ENCODE measurements at regions not wholly inside any gene's neighbourhood (a gene's known extent, or its start where the extent isn't known, plus 50 kb on each side); places are given as distances from the start of the nearest gene placed in this dataset.

DNA sequence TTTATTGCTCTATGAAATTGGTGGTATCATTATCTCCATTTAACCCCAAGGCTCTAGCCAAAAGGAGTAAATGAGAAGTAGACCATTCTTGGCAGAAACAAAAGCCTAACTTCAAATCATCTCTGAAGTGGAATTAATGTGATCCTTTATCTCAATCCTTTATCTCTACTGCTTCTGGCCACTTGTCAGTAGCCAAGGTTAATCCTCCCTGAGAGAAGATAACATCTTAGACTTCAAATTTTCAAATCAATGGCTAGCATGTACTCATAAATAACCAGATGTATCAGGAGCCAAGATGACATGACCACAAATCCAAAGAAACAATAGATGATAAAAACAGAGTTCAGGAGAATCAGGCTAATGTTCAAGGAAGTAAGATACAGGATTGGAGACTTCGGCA, 123.1 kb upstream of the RASSF8 start:
- Histone ChIP-seq H3K36me3 (ENCODE audit: control insufficient read depth, low read depth, low read length) (no peaks in the 10 kb centered on the region), H3K27ac (ENCODE audit: low read length) (no peak overlapping the region), H3K9ac (ENCODE audit: low read length) (no peak overlapping the region), H3K9me3 (ENCODE audit: control insufficient read depth, low read depth, low read length) (no peaks in the 10 kb centered on the region), H3K27me3 (ENCODE audit: control insufficient read depth, insufficient read depth, low read length) (no peaks in the 10 kb centered on the region), H3K4me1 (ENCODE audit: control insufficient read depth, low read depth, low read length) (peaks cover 6% of the 10 kb centered on the region), H3K4me3 (ENCODE audit: low read length) (no peak overlapping the region)

DNA sequence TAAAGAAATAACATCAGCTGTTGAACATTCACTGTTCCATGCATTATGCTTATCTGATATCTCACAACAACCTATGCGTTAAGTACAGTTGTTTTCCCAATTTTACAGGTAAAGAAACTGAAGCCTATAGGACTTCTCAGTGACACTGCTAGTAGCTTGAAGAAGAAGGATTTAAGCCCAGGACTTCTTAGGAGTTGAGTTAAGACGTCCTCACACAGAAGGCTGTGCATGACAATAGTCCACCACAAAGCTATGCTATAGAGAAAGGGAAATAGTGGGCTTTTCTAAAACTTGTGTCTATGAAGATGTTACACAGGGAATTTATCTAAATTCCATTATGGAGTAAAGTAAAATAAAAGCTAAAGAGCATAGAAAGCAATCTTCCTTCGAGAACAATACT, 120.5 kb upstream of the RASSF8 start:
- no peak overlapping the region for H3K4me3 ChIP-seq (ENCODE audit: low read length)
- H3K9ac ChIP-seq (ENCODE audit: low read length), result no peak overlapping the region
- peaks cover 6% of the 10 kb centered on the region for H3K4me1 ChIP-seq (ENCODE audit: control insufficient read depth, low read depth, low read length)

DNA sequence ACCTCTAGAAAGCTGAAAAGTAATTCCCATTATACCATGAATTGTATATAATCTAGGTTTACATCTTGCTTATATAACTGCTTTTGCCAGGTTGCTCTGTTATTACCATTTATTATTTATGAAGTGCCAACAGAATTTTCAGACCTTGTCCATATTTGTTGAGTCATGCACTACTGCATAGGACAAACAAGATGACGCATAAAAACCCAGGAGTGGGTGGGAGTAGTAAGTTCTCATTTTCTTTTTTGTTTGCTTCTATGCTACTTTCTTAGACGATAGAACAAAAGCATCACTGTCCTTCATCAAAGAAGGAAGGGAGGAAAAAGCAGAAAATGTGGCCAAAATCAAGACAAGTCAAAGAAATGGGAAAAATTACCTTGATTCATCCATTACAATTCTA, 119.0 kb upstream of the RASSF8 start:
- Histone ChIP-seq H3K4me3 (ENCODE audit: low read length) (no peak overlapping the region), H3K9me3 (ENCODE audit: control insufficient read depth, low read depth, low read length) (no peaks in the 10 kb centered on the region), H3K9ac (ENCODE audit: low read length) (no peak overlapping the region), H3K27ac (ENCODE audit: low read length) (no peak overlapping the region), H3K27me3 (ENCODE audit: control insufficient read depth, insufficient read depth, low read length) (no peaks in the 10 kb centered on the region), H3K4me1 (ENCODE audit: control insufficient read depth, low read depth, low read length) (peaks cover 6% of the 10 kb centered on the region), H3K36me3 (ENCODE audit: control insufficient read depth, low read depth, low read length) (no peaks in the 10 kb centered on the region)

More for the DNA sequence above, 120.5 kb upstream of the RASSF8 start:
- no peaks in the 10 kb centered on the region for H3K9me3 ChIP-seq (ENCODE audit: control insufficient read depth, low read depth, low read length)
- H3K27me3 ChIP-seq (ENCODE audit: control insufficient read depth, insufficient read depth, low read length), result no peaks in the 10 kb centered on the region
- no peaks in the 10 kb centered on the region for H3K36me3 ChIP-seq (ENCODE audit: control insufficient read depth, low read depth, low read length)
- H3K27ac ChIP-seq (ENCODE audit: low read length), result no peak overlapping the region

DNA sequence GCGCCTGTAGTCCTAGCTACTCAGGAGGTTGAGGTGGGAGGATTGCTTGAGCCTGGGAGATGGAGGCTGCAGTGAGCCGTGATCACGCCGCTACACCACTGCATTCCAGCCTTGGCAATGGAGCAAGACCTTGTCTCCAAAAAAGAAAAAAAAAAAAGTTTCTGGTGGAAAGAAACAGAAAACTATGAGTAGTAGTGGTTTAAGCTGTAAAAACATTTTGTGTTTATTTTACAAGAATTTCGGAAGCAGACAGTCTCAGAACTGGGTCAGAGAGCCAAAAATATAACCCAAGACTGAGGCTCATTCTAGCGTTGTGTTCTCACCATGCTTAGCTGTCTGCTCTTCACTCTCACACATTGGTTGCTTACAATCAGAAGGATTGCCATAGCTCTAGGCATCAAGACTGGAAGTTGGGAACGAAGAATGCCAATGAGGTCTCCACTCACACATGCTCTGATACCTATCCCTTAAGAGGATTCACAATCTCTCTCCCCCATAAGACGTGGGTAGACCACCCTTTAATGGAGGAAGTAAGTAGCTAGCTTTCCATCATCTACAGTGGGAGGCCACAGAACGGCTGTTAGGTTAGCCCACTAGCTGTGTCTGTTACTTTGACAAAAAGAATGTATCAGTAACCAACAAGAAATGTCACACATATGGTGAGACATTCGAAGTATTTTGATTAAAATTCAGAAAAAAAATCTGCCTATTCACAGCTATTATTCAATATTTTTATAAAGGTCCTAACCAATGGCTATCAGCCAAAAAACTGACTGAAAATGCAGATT, 117.6 kb upstream of the RASSF8 start:
- no peaks in the 10 kb centered on the region for H3K36me3 ChIP-seq (ENCODE audit: control insufficient read depth, low read depth, low read length)
- peaks cover 6% of the 10 kb centered on the region for H3K4me1 ChIP-seq (ENCODE audit: control insufficient read depth, low read depth, low read length)
- no peaks in the 10 kb centered on the region for H3K27me3 ChIP-seq (ENCODE audit: control insufficient read depth, insufficient read depth, low read length)

DNA sequence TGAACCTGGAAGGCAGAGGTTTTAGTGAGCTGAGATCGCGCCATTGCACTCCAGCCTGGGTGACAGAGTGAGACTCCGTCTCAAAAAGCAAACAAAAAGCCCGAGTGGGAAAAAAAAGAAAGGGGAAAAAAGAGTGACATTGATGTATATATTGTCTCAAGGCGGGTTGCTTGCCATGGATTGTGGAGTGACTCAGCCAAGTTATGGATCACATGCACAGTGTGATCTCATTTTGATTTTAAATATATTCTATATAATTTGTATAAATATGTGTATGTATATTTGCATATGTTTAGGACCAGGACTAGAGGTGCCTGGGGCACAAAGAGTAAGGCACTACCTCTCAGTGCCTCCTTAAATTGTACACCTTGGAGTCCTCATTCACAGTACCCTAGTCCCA, 116.2 kb upstream of the RASSF8 start:
- no peak overlapping the region for H3K4me3 ChIP-seq (ENCODE audit: low read length)
- no peaks in the 10 kb centered on the region for H3K36me3 ChIP-seq (ENCODE audit: control insufficient read depth, low read depth, low read length)
- H3K9ac ChIP-seq (ENCODE audit: low read length), result no peak overlapping the region
- H3K4me1 ChIP-seq (ENCODE audit: control insufficient read depth, low read depth, low read length), result peaks cover 6% of the 10 kb centered on the region
- no peaks in the 10 kb centered on the region for H3K9me3 ChIP-seq (ENCODE audit: control insufficient read depth, low read depth, low read length)
- H3K27ac ChIP-seq (ENCODE audit: low read length), result no peak overlapping the region
- H3K27me3 ChIP-seq (ENCODE audit: control insufficient read depth, insufficient read depth, low read length), result no peaks in the 10 kb centered on the region

More for the DNA sequence above, 117.6 kb upstream of the RASSF8 start:
- H3K27ac ChIP-seq (ENCODE audit: low read length), result no peak overlapping the region
- H3K4me3 ChIP-seq (ENCODE audit: low read length), result no peak overlapping the region
- H3K9me3 ChIP-seq (ENCODE audit: control insufficient read depth, low read depth, low read length), result no peaks in the 10 kb centered on the region
- H3K9ac ChIP-seq (ENCODE audit: low read length), result no peak overlapping the region

DNA sequence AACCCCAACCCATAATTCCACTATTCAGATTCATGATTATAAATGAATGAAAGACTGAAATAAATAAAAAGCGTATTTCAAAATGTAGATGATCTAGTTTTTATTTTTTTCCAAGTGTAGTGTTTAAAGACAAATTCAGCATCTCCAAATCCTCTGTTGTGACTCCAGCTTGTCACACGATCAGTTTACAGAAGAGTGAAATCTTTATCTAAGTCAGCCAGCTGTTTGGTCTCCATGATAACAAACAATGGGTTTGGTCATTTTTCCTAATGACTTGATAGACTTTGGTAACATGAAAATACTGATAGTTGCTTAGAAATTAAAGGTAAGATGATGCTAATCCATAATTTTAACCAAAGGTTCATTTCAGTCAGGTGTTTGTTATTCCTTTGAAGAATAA, 114.5 kb upstream of the RASSF8 start:
- Histone ChIP-seq H3K27ac (ENCODE audit: low read length) (no peak overlapping the region), H3K36me3 (ENCODE audit: control insufficient read depth, low read depth, low read length) (no peaks in the 10 kb centered on the region), H3K27me3 (ENCODE audit: control insufficient read depth, insufficient read depth, low read length) (no peaks in the 10 kb centered on the region), H3K4me3 (ENCODE audit: low read length) (no peak overlapping the region), H3K9me3 (ENCODE audit: control insufficient read depth, low read depth, low read length) (no peaks in the 10 kb centered on the region), H3K4me1 (ENCODE audit: control insufficient read depth, low read depth, low read length) (no peaks in the 10 kb centered on the region), H3K9ac (ENCODE audit: low read length) (no peak overlapping the region)

DNA sequence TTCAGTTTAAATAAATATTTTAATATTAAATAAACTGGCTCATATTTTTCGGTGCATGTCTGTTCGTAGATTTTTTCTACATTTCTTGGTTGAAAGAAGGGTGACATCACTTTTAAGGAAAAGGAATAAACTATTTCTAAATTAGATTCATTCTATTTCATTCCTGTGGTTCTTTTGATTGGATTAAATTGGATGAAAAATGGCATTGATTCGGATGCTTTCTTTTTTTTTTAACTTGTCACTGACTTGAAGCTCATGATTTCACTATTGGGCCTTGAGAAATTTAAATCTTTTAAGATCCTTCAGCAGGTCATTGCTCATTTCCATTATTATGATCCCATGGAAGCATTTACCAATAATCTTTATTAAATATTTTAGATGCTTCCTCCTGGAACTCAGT, 113.1 kb upstream of the RASSF8 start:
- Histone ChIP-seq H3K4me3 (ENCODE audit: low read length) (no peak overlapping the region), H3K4me1 (ENCODE audit: control insufficient read depth, low read depth, low read length) (no peaks in the 10 kb centered on the region), H3K9me3 (ENCODE audit: control insufficient read depth, low read depth, low read length) (no peaks in the 10 kb centered on the region), H3K36me3 (ENCODE audit: control insufficient read depth, low read depth, low read length) (no peaks in the 10 kb centered on the region), H3K27ac (ENCODE audit: low read length) (no peak overlapping the region), H3K27me3 (ENCODE audit: control insufficient read depth, insufficient read depth, low read length) (no peaks in the 10 kb centered on the region), H3K9ac (ENCODE audit: low read length) (no peak overlapping the region)

DNA sequence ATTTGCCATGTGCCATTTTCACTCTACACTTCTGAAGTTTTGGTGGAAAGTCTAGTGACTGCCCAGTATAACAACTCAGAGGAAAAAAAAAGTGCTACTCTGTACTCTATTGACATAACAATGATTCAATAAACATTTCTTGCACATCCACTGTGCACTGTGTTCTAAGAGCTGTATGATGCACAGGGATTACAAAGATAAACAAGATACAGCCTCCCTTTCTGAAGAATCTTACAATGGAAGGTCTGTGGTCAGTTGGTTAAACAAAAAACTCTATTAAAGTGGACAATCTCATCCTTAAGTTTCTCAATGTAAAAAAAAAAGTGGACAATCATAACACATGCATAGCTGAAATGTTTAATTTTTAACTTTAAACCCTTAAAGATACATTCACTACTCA, 105.7 kb upstream of the RASSF8 start:
- H3K9ac ChIP-seq (ENCODE audit: low read length), result no peak overlapping the region
- H3K4me1 ChIP-seq (ENCODE audit: control insufficient read depth, low read depth, low read length), result no peaks in the 10 kb centered on the region
- H3K27me3 ChIP-seq (ENCODE audit: control insufficient read depth, insufficient read depth, low read length), result no peaks in the 10 kb centered on the region
- H3K36me3 ChIP-seq (ENCODE audit: control insufficient read depth, low read depth, low read length), result no peaks in the 10 kb centered on the region
- H3K27ac ChIP-seq (ENCODE audit: low read length), result no peak overlapping the region
- no peaks in the 10 kb centered on the region for H3K9me3 ChIP-seq (ENCODE audit: control insufficient read depth, low read depth, low read length)
- no peak overlapping the region for H3K4me3 ChIP-seq (ENCODE audit: low read length)

DNA sequence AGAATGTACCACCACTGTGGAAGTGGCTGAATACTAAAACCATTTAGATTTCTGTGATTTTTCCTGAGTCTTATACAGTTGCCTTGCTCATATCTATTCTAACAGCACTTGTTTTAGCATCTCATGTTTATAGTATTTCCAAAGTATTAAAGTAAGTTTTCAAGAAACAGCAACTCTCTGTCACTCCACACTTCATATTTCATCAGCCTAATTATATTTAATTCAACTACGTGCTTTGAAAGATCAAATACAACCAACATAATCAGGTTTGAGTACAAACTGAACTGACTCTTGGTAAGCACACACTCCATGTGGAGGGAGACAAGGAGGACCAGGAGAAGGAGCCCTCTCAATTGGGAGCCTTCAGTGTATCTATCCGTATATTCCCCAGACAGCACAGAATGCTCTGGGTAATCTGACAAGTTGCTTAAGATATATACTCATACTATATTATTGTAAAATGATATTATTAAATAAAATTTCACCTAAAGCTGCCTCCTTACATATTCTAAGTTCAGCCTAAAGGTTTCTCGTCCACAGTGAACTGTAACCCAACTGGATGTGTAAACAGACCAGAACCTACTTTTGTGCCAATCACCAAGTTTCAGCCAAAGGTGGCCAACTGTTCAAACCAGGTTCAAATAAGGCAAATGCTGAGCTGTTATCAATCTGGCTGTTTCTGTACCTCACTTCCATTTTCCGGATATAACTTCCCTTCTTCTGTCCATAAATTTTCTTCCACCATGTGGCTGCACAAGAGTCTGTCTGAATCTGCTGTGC, 105.0 kb upstream of the RASSF8 start:
- Histone ChIP-seq H3K4me1 (ENCODE audit: control insufficient read depth, low read depth, low read length) (no peaks in the 10 kb centered on the region), H3K27me3 (ENCODE audit: control insufficient read depth, insufficient read depth, low read length) (no peaks in the 10 kb centered on the region), H3K4me3 (ENCODE audit: low read length) (no peak overlapping the region), H3K9me3 (ENCODE audit: control insufficient read depth, low read depth, low read length) (no peaks in the 10 kb centered on the region), H3K9ac (ENCODE audit: low read length) (no peak overlapping the region), H3K27ac (ENCODE audit: low read length) (no peak overlapping the region), H3K36me3 (ENCODE audit: control insufficient read depth, low read depth, low read length) (no peaks in the 10 kb centered on the region)

DNA sequence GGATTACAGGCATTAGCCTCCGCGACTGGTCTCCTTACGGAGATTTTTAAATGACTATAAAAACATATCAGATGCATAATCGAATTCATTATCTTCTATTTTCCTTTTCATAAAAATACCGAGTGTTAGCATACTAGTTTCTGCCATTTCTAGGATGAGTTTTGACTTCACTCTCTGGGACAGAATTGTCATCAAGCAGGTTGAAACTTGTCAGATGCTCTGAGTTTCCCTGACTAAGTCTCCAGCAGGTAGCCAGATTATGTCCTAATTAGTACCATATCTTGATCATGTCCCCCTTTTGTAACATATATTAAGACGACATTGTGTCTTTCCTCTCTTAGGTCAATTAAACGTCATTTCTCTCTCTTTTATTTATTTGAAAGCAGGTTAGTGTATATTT, 103.5 kb upstream of the RASSF8 start:
- H3K4me1 ChIP-seq (ENCODE audit: control insufficient read depth, low read depth, low read length), result no peaks in the 10 kb centered on the region
- no peaks in the 10 kb centered on the region for H3K36me3 ChIP-seq (ENCODE audit: control insufficient read depth, low read depth, low read length)
- no peaks in the 10 kb centered on the region for H3K9me3 ChIP-seq (ENCODE audit: control insufficient read depth, low read depth, low read length)
- H3K9ac ChIP-seq (ENCODE audit: low read length), result no peak overlapping the region
- H3K27ac ChIP-seq (ENCODE audit: low read length), result no peak overlapping the region
- H3K27me3 ChIP-seq (ENCODE audit: control insufficient read depth, insufficient read depth, low read length), result no peaks in the 10 kb centered on the region
- no peak overlapping the region for H3K4me3 ChIP-seq (ENCODE audit: low read length)

DNA sequence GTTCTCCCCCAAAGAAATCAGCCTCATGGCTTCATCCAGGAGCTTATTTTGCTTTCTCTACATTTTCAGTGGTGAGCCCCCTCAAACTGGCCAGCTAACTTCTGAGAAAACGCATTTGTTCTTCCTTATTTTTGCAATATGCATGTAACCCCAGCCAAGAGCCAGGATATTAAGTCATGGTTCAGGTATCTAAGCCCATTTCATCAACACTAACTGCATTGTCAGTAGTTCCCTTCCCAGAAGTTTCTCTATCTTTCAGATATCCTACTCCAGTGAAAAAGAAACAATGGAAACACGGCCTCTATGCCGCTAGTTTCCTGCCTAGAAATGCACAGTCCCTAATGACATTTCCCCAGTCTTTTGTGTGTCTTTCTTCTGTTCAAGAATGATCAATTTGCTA, 102.8 kb upstream of the RASSF8 start:
- no peaks in the 10 kb centered on the region for H3K27me3 ChIP-seq (ENCODE audit: control insufficient read depth, insufficient read depth, low read length)
- no peaks in the 10 kb centered on the region for H3K4me1 ChIP-seq (ENCODE audit: control insufficient read depth, low read depth, low read length)
- H3K9ac ChIP-seq (ENCODE audit: low read length), result no peak overlapping the region
- no peak overlapping the region for H3K27ac ChIP-seq (ENCODE audit: low read length)
- no peak overlapping the region for H3K4me3 ChIP-seq (ENCODE audit: low read length)
- H3K9me3 ChIP-seq (ENCODE audit: control insufficient read depth, low read depth, low read length), result no peaks in the 10 kb centered on the region
- no peaks in the 10 kb centered on the region for H3K36me3 ChIP-seq (ENCODE audit: control insufficient read depth, low read depth, low read length)

DNA sequence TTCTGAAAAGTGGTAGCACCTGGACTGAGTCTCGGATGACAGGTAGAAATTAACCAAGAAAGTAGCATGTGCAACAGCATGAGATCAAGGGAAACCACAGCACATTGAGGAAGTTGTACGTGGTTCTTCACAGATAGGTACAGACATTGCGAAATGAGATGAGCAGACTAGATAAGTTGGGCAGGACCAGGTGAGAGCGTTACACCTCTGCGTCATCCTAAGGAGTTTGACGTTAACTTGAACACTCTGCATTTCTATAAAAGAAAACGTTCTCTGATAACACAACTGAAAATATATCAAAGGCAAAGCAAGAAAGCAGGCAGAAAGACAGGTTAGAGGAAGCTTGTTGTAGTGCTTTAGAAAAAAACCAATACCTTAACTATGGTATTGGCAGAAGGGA, 98.5 kb upstream of the RASSF8 start:
- Histone ChIP-seq H3K9me3 (ENCODE audit: control insufficient read depth, low read depth, low read length) (no peaks in the 10 kb centered on the region), H3K4me3 (ENCODE audit: low read length) (no peak overlapping the region), H3K4me1 (ENCODE audit: control insufficient read depth, low read depth, low read length) (no peaks in the 10 kb centered on the region), H3K27me3 (ENCODE audit: control insufficient read depth, insufficient read depth, low read length) (no peaks in the 10 kb centered on the region), H3K27ac (ENCODE audit: low read length) (no peak overlapping the region), H3K9ac (ENCODE audit: low read length) (no peak overlapping the region), H3K36me3 (ENCODE audit: control insufficient read depth, low read depth, low read length) (no peaks in the 10 kb centered on the region)
